Motor neuron (in vitro differentiated cells): ENCODE measurements at regions not wholly inside any gene's neighbourhood (a gene's known extent, or its start where the extent isn't known, plus 50 kb on each side); places are given as distances from the start of the nearest gene placed in this dataset.

Experiments used
- ATAC-seq, 8 experiments: fragments of 200-7000 bp; cut with Tn5 transposase; replicated peaks in 6 of 8; 2 replicates each; pipeline ENCODE4 v1.8.0; 2021; ENCODE audit warnings: mild to moderate bottlenecking in 8 of 8, moderate library complexity in 8 of 8
- H3K27ac ChIP-seq, 2 donors: fragments of 250-450 bp; sonication (Bioruptor Pico); 2 replicates each; pipeline ENCODE4 v1.9.0; 2021; ENCODE audit warnings: antibody characterized with exemption in 2 of 2, mild to moderate bottlenecking in 2 of 2, moderate library complexity in 1 of 2
- H3K4me1 ChIP-seq, 2 donors: fragments of 250-450 bp; sonication (Bioruptor Pico); replicated peaks in 1 of 2; 2 replicates each; pipeline ENCODE4 v1.6.1; 2021; ENCODE audit warnings: antibody characterized with exemption in 2 of 2, mild to moderate bottlenecking in 2 of 2, moderate library complexity in 1 of 2
- H3K4me3 ChIP-seq, 5 donors: fragments of 250-450 bp; sonication (Bioruptor Pico); 2 replicates each; pipeline ENCODE4 v1.9.0; 2021; ENCODE audit warnings: antibody characterized with exemption in 5 of 5, mild to moderate bottlenecking in 5 of 5, moderate library complexity in 4 of 5
- WGBS, 10 experiments: fragments of 450-650 bp; shearing (Covaris generic); methylation state at CpG; one replicate each; pipeline ENCODE4 v1.0.0; 2022; 5-methylcytosine and 5-hydroxymethylcytosine counted together
- in situ Hi-C, 9 experiments: fragments of 400-800 bp; cut with MboI; loops; one replicate each; pipeline ENCODE4 v1.15.0; 2021; ENCODE audit warnings: low sequenced_read_pairs in 9 of 9, low pct_unique_long_range_greater_than_20kb in 2 of 9; ENCODE audit not compliant: unreplicated experiment in 9 of 9

DNA sequence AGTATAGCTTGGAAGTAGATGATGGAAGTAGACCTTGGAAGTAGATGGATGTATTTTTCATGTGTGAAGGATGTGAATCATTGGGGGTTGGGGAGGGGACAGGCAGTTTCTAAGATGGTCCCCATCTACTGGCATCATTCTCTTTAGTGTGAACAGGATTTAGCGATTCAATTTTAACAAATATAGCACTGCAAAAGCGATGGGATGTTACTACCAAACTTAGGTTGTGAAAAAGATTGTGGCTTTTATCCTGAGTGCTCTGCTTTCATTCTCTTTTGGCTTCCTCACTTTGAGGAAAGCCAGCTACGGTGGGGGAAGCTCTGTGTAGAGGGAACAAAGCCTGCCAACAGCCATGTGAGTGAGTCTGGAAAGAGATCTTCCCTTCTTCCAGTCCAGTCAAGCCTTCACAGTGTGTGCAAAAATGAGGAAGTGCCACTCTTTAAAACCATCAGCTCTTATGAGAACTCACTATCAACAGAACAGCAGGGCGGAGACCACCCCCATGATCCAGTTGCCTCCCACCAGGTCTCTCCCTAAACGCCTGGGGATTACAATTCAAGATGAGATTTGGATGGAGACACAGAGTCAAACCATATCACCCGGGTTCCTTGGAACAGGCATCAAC, 441.4 kb downstream of the SH3GL2 start:
- Histone ChIP-seq H3K27ac (no peak overlapping the region), H3K4me3 (no peak overlapping the region), H3K4me1 (no peaks in the 10 kb centered on the region)
- WGBS, 10 experiments, result 23 to 100% (median 72%) methylated on average over 1 to 6 of the region's 6 CpGs
- in situ Hi-C loops, result loop anchor here in 1 of 9 experiments (25.0 kb wide), 1 partner anchor 183 kb away; no protein-coding TSS in a partner anchor
- no peak for ATAC-seq

- in situ Hi-C loops, result loop anchor here in 1 of 9 experiments (25.0 kb wide), 1 partner anchor 185 kb away; no protein-coding TSS in a partner anchor
- Histone ChIP-seq H3K27ac (no peak overlapping the region), H3K4me3 (no peak overlapping the region), H3K4me1 (no peaks in the 10 kb centered on the region)
- 38 to 100% (median 100%) methylated on average over 1 to 2 of the region's 2 CpGs for WGBS, 10 experiments
- peak in 1 of 8 experiments; percentile 51 for ATAC-seq
These were observed 443.8 kb downstream of the SH3GL2 start for GRCh38 chr9:18022642-18023041.

GRCh38 chr9:18023332-18023731, 444.5 kb downstream of the SH3GL2 start:
- WGBS, 10 experiments, result 38 to 100% (median 92%) methylated on average over 1 to 3 of the region's 3 CpGs; no CpG with 5 or more reads in 3 of the 10 experiments
- in situ Hi-C loops, result loop anchor here in 1 of 9 experiments (25.0 kb wide), 1 partner anchor 186 kb away; no protein-coding TSS in a partner anchor
- no peak for ATAC-seq
- no peak overlapping the region for H3K27ac ChIP-seq
- no peak overlapping the region for H3K4me3 ChIP-seq
- H3K4me1 ChIP-seq, result no peaks in the 10 kb centered on the region

DNA sequence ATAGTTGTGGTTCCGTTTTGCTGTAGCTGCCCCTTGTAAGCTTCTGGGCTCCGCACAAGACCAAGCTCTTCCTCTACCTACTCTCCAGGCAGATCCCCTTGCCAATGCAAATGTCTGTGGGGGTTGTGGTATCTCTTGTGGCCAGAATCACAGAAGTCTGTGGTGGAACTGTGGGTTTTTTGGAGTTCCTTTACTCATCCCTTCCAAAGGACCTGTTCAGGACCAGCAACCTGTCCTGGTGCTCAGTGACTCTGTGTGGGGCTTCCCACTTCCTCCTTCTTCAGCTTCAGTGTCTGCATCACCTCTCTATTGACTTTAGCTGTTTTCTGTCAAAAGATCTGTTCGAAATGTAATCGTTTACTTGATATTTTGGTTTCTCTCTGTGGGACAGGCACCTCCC, 441.3 kb upstream of the ADAMTSL1 start:
- Histone ChIP-seq H3K4me3 (no peak overlapping the region), H3K27ac (no peak overlapping the region), H3K4me1 (no peaks in the 10 kb centered on the region)
- WGBS, 10 experiments, result 0 to 92% (median 79%) methylated on average over 1 to 4 of the region's 4 CpGs; no CpG with 5 or more reads in 1 of the 10 experiments
- in situ Hi-C loops, result no loop called here
- no peak for ATAC-seq

- Histone ChIP-seq H3K4me1 (no peaks in the 10 kb centered on the region), H3K4me3 (no peak overlapping the region), H3K27ac (no peak overlapping the region)
- ATAC-seq, result peak in 3 of 8 experiments; percentile 38 to 86 (median 77)
- in situ Hi-C loops, result no loop called here
- WGBS, 10 experiments, result 26 to 67% (median 56%) methylated on average over 1 to 3 of the region's 3 CpGs
These were observed 437.3 kb upstream of the ADAMTSL1 start for GRCh38 chr9:18036422-18037187.

DNA sequence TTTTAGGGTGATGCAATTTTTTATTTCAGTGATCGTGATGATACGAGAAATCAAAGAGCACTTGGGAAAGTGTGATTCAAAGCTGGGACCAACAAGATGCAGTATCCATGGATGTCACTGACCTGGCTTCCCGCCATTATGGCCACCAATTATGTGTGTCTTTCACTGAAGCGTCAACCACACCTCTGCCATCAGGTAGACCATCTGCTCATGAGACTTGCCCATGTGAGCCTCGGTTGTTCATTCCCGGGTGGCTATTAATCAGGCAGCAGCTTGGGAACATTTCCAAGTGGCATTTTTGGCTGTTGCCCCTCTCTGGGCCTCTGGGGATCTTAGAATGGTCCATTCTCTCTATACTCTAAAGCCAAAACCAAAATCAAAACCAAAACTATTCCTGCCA, 436.0 kb upstream of the ADAMTSL1 start:
- Histone ChIP-seq H3K4me3 (no peak overlapping the region), H3K4me1 (no peaks in the 10 kb centered on the region), H3K27ac (no peak overlapping the region)
- no peak for ATAC-seq
- in situ Hi-C loops, result no loop called here
- WGBS, 10 experiments, result 61 to 100% (median 83%) methylated on average over 1 to 5 of the region's 6 CpGs; no CpG with 5 or more reads in 3 of the 10 experiments

DNA sequence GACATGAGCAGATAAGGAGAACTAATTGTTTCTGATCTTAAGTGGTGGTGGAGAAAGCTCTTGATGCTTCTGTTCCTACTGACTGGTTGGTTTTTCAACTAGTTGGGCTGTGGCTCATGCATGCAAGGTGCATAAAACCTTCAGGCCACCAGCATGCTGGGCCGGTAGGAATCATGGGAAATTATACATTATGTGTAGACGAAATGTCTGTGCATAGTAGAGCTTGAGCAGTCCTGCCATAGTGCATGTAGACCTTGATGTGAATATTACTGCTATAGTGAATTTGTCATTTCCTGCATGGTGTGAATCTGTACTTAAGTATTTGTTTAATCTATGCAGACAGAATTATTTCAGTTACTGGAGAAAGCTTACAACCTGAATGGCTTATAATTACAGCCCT, 433.6 kb upstream of the ADAMTSL1 start:
- Histone ChIP-seq H3K4me1 (no peaks in the 10 kb centered on the region), H3K27ac (no peak overlapping the region), H3K4me3 (no peak overlapping the region)
- peak in 3 of 8 experiments; percentile 31 to 73 (median 56) for ATAC-seq
- 0 to 100% (median 80%) methylated on average over 1 to 2 of the region's 2 CpGs; no CpG with 5 or more reads in 5 of the 10 experiments for WGBS, 10 experiments
- in situ Hi-C loops, result no loop called here

- in situ Hi-C loops, result no loop called here
These were observed 430.0 kb upstream of the ADAMTSL1 start for GRCh38 chr9:18043978-18044377.

DNA sequence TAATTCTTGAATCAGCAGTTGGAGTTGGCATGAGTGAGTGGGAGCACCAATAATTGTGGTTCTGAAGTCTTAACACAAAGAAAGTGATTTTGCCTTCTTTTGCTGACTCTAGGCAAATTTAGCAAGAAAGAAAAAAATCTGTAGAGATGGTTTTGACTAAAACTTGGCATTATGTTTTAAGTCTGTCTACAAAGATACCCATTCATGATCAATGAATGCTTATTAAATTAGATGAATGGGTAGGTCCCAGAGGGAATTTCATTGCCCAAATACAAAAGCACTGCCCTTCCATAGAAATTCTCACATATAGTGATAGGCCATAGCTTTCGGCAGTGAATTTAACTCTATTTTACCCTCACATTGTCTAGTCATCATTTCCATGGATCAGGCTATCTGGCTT, 428.6 kb upstream of the ADAMTSL1 start:
- Histone ChIP-seq H3K4me1 (peaks cover 0 to 3% of the 10 kb centered on the region in 2 donors), H3K27ac (no peak overlapping the region), H3K4me3 (no peak overlapping the region)
- in situ Hi-C loops, result no loop called here
- no peak for ATAC-seq
- 0 to 83% (median 51%) methylated on average over 1 of the region's 1 CpG; no CpG with 5 or more reads in 2 of the 10 experiments for WGBS, 10 experiments

More at GRCh38 chr9:18043978-18044377, 430.0 kb upstream of the ADAMTSL1 start:
- peaks cover 0 to 3% of the 10 kb centered on the region in 2 donors for H3K4me1 ChIP-seq
- H3K4me3 ChIP-seq, result no peak overlapping the region
- no peak overlapping the region for H3K27ac ChIP-seq
- 8 to 100% (median 100%) methylated on average over 1 of the region's 1 CpG; no CpG with 5 or more reads in 5 of the 10 experiments for WGBS, 10 experiments
- ATAC-seq, result no peak

- in situ Hi-C loops, result no loop called here
- Histone ChIP-seq H3K4me3 (no peak overlapping the region), H3K4me1 (peaks cover 0 to 3% of the 10 kb centered on the region in 2 donors), H3K27ac (no peak overlapping the region)
- no peak for ATAC-seq
- WGBS, 10 experiments, result 0 to 100% (median 66%) methylated on average over 1 of the region's 1 CpG; no CpG with 5 or more reads in 2 of the 10 experiments
These were observed 427.9 kb upstream of the ADAMTSL1 start for GRCh38 chr9:18046068-18046467.

GRCh38 chr9:18051638-18052037, 422.3 kb upstream of the ADAMTSL1 start:
- WGBS, 10 experiments, result 24 to 100% (median 86%) methylated on average over 1 to 2 of the region's 2 CpGs; no CpG with 5 or more reads in 1 of the 10 experiments
- Histone ChIP-seq H3K4me1 (no peaks in the 10 kb centered on the region), H3K4me3 (no peak overlapping the region), H3K27ac (no peak overlapping the region)
- in situ Hi-C loops, result no loop called here
- no peak for ATAC-seq

DNA sequence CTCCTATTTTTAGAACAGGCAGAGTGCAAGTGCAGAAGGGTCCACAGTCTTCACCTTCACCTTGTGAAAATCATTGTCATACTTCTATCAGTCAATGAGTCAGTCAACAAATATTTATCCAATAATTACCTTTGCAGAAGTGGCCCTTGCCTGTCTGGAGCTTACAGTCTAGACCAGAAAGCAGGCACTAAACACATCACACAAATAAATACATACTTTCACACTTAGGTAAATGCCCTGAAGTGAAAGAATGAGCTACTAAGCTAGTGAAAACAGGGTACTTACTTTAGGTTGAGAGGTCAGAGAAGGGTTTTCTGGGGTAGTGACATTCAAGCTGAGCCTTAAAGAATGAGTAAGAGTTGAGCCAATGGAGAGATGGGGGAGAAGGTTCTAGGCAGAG, 421.9 kb upstream of the ADAMTSL1 start:
- no peak for ATAC-seq
- in situ Hi-C loops, result no loop called here
- Histone ChIP-seq H3K4me3 (no peak overlapping the region), H3K27ac (no peak overlapping the region), H3K4me1 (no peaks in the 10 kb centered on the region)

DNA sequence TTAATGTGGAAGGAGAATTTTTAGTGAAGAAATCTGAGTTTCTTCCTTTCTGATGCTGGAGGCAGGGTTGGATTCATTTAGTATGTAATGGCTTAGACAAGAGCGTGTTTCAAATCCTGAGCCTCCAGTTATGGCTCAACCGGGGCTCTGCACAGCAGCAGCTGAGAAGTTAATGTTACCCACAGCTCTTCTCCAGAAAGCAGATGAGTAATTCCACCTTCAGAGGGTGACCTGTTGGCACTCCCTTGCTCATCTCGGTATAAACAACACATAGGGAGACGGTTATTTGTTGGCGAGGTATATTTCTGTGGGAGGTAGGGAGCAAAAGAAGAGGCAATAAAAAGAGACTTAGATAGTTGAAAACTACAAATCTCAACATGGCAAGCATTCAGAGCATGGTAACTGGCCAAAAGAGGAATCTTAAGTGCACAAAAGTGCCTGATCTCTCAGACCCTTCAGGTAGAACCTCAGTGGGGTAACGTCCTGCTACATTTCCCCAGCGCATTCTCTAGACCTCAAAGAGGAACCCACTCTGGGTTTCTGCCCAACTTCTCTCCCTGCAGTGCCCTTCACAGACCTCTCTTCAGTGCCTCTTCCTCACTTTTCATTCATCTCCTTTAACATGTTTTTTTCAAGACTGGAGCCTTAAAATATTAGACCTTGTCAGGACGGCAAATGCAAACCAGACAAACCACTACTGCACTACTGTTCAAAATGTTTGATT, 417.5 kb upstream of the ADAMTSL1 start:
- Histone ChIP-seq H3K4me3 (no peak overlapping the region), H3K27ac (no peak overlapping the region), H3K4me1 (peaks cover 0 to 4% of the 10 kb centered on the region in 2 donors)
- ATAC-seq, result no peak
- 46 to 100% (median 75%) methylated on average over 1 to 8 of the region's 8 CpGs for WGBS, 10 experiments
- in situ Hi-C loops, result no loop called here
